ENCODE measurements at regions not wholly inside any gene's neighbourhood (a gene's known extent, or its start where the extent isn't known, plus 50 kb on each side); places are given as distances from the start of the nearest gene placed in this dataset.

DNA sequence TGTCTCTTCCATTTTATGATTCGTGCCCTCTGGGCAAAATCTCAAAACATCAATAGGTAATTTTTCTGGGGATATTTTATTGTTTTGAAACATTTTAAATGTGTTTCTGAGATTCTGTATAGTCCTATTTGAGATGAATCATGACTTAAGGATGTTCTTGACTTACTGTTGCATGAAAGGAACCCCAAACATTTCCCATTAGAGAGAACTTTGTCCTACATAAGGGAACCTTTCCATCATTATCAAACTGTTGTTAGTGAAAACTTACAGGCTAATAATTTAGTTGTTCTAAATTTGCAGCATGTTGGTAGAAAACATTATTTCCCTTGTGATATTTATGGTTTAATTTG is 523.3 kb downstream of the PPARGC1A start:
- no TSS peak for BruUV-seq (replicated peaks)
- intact Hi-C loops (cut with micrococcal nuclease), result no loop called here
- CTCF ChIA-PET, result interaction anchor here (0.6 kb wide), 1 partner anchor 1053 kb away, joined by 5 read pairs; no protein-coding TSS in a partner anchor
- H3K4me1 Mint-ChIP-seq (ENCODE audit: insufficient read depth, unreplicated experiment), result no peaks in the 10 kb centered on the region
- DNase-seq (ENCODE audit: unreplicated experiment), result no peak
- no peak overlapping the region for H3K27ac Mint-ChIP-seq (ENCODE audit: low read depth, unreplicated experiment)
- no peaks in the 10 kb centered on the region for H3K9me3 Mint-ChIP-seq (ENCODE audit: unreplicated experiment)
- POLR2A ChIA-PET, result no interaction called here
- H3K36me3 Mint-ChIP-seq (ENCODE audit: insufficient read depth, unreplicated experiment), result no peaks in the 10 kb centered on the region
- no peaks in the 10 kb centered on the region for H3K27me3 Mint-ChIP-seq (ENCODE audit: insufficient read depth, unreplicated experiment)
- TF ChIP-seq CTCF (IDR thresholded peaks at IDR 0.05; ENCODE audit: unreplicated experiment), result no peak
- no peak overlapping the region for H3K4me3 Mint-ChIP-seq (ENCODE audit: unreplicated experiment)

DNA sequence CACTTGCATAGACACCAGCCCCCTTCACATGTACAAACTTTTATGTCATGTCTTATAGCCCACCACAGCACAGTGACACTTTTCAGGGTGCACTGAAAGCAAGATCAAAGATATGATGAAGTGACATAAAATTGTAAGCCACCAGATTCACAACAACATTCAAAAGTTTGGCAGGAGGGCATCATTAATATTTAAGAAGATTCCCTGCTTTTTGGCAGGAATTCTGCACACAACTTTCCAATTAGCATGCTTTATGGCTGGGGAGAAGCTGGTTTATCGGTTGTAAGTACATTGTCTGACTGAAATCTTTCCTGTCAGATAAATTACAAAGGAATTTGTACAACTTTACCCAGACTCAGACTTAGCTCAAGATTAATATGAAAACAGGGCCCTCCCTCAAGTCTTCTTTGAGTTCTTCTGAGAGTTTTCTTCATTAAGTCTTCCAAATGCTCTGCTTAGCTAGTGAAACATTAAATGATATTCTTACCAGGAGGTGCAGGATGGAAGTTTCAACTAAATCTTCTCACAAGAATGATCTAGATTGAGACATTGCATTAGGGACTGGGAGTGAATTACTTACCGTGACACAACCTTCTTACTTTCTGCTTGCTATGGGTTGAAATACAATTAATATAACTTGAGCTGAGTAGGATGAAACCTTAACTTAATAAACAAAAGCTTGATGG is 523.8 kb downstream of the PPARGC1A start:
- H3K9me3 Mint-ChIP-seq (ENCODE audit: unreplicated experiment), result no peaks in the 10 kb centered on the region
- CTCF ChIA-PET, result interaction anchor here (0.6 kb wide), 1 partner anchor 1054 kb away, joined by 5 read pairs; no protein-coding TSS in a partner anchor
- no peak overlapping the region for H3K27ac Mint-ChIP-seq (ENCODE audit: low read depth, unreplicated experiment)
- no peaks in the 10 kb centered on the region for H3K36me3 Mint-ChIP-seq (ENCODE audit: insufficient read depth, unreplicated experiment)
- intact Hi-C loops (cut with micrococcal nuclease), result no loop called here
- BruUV-seq (replicated peaks), result no TSS peak
- POLR2A ChIA-PET, result no interaction called here
- H3K4me1 Mint-ChIP-seq (ENCODE audit: insufficient read depth, unreplicated experiment), result no peaks in the 10 kb centered on the region
- H3K4me3 Mint-ChIP-seq (ENCODE audit: unreplicated experiment), result no peak overlapping the region
- no peak for TF ChIP-seq CTCF (IDR thresholded peaks at IDR 0.05; ENCODE audit: unreplicated experiment)
- H3K27me3 Mint-ChIP-seq (ENCODE audit: insufficient read depth, unreplicated experiment), result no peaks in the 10 kb centered on the region
- no peak for DNase-seq (ENCODE audit: unreplicated experiment)

DNA sequence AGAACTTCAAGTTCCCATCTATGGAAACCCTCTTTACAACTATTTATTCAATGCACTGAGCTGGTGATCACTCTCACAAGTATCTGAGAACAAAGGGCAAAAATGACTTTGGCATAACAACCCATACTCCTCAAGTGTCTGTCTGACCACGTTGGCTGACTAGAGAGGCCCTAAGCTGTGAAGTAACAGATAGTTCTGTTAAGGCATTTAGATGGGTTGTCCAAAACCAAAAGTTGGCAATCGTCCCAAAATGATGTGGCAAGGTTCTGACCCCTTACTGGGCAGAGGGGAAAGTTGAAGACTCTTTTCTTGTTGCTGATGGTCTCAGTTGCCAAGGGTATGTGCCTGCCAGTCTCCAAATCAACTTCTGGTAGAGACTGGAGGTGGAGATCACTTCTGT is 524.8 kb downstream of the PPARGC1A start:
- Mint-ChIP-seq H3K9me3 (ENCODE audit: unreplicated experiment) (no peaks in the 10 kb centered on the region), H3K27me3 (ENCODE audit: insufficient read depth, unreplicated experiment) (no peaks in the 10 kb centered on the region), H3K4me3 (ENCODE audit: unreplicated experiment) (no peak overlapping the region), H3K27ac (ENCODE audit: low read depth, unreplicated experiment) (no peak overlapping the region), H3K4me1 (ENCODE audit: insufficient read depth, unreplicated experiment) (no peaks in the 10 kb centered on the region), H3K36me3 (ENCODE audit: insufficient read depth, unreplicated experiment) (no peaks in the 10 kb centered on the region)
- no peak for TF ChIP-seq CTCF (IDR thresholded peaks at IDR 0.05; ENCODE audit: unreplicated experiment)
- DNase-seq (ENCODE audit: unreplicated experiment), result peak; percentile 23
- intact Hi-C loops (cut with micrococcal nuclease), result no loop called here
- BruUV-seq (replicated peaks), result no TSS peak
- ChIA-PET CTCF (no interaction called here), POLR2A (no interaction called here)

- no peak for DNase-seq (ENCODE audit: unreplicated experiment)
- Mint-ChIP-seq H3K4me3 (ENCODE audit: unreplicated experiment) (no peak overlapping the region), H3K27ac (ENCODE audit: low read depth, unreplicated experiment) (no peak overlapping the region), H3K4me1 (ENCODE audit: insufficient read depth, unreplicated experiment) (no peaks in the 10 kb centered on the region), H3K9me3 (ENCODE audit: unreplicated experiment) (no peaks in the 10 kb centered on the region), H3K36me3 (ENCODE audit: insufficient read depth, unreplicated experiment) (no peaks in the 10 kb centered on the region), H3K27me3 (ENCODE audit: insufficient read depth, unreplicated experiment) (no peaks in the 10 kb centered on the region)
- intact Hi-C loops (cut with micrococcal nuclease), result no loop called here
- TF ChIP-seq CTCF (IDR thresholded peaks at IDR 0.05; ENCODE audit: unreplicated experiment), result no peak
- no TSS peak for BruUV-seq (replicated peaks)
- ChIA-PET POLR2A (no interaction called here), CTCF (no interaction called here)
Observed at GRCh38 chr4:23364167-23364566, 525.7 kb downstream of the PPARGC1A start.
